GM12878 (cell line): ENCODE measurements at regions not wholly inside any gene's neighbourhood (a gene's known extent, or its start where the extent isn't known, plus 50 kb on each side); places are given as distances from the start of the nearest gene placed in this dataset.

ENCODE experiments used
- ATAC-seq: fragments of 200-7000 bp; cut with Tn5 transposase; 3 replicates; pipeline ENCODE4 v1.9.1; 2020; ENCODE audit warnings: mild to moderate bottlenecking, moderate library complexity
- BruUV-seq: library from RNA; stranded (reverse); fragments of 400-500 nt; replicated peaks from 2 replicates; lab custom pipeline; 2021; lab: Mats Ljungman, UMichigan
- CTCF ChIA-PET: fragments of 300-600 bp; sonication (Branson Sonifier 250); formaldehyde crosslinking; extraction: SDS; loops from one replicate; lab custom pipeline; 2021; ENCODE audit warnings: inconsistent platforms; lab: Yijun Ruan, JAX
- POLR2A ChIA-PET: fragments of 350-600 bp; formaldehyde crosslinking; extraction: SDS; loops from one replicate; lab custom pipeline; 2021; ENCODE audit warnings: inconsistent platforms; lab: Charles Lee
- RAD21 ChIA-PET: fragments of 300-600 bp; sonication (Branson Sonifier 250); formaldehyde crosslinking; loops from one replicate; lab custom pipeline; 2023; ENCODE audit warnings: antibody characterized with exemption; ENCODE audit not compliant: unreplicated experiment; lab: Charles Lee
- SMC1A ChIA-PET: fragments of 300-600 bp; sonication (Branson Sonifier 250); formaldehyde crosslinking; loops from one replicate; lab custom pipeline; 2023; ENCODE audit not compliant: unreplicated experiment, uncharacterized antibody; lab: Charles Lee
- DNase-seq: peaks from one replicate; pipeline ENCODE4 v3.0.0-alpha.2; 2011; ENCODE audit warnings: low read depth, low spot score
- FAIRE-seq: peaks from 3 replicates; lab custom pipeline; 2011; peaks lifted over from hg19 to GRCh38; lab: Jason Lieb, UNC
- H2AFZ ChIP-seq: 2 replicates; pipeline ENCODE4 v1.6.0; 2011; ENCODE audit warnings: low read depth, low read length, control low read depth; ENCODE audit not compliant: control insufficient read depth
- H3K27ac ChIP-seq: 2 replicates; pipeline ENCODE4 v1.5.1; 2011; ENCODE audit warnings: control low read depth; ENCODE audit not compliant: control insufficient read depth, insufficient read depth
- H3K27me3 ChIP-seq, 2 experiments: replicated peaks in 1 of 2; 2 replicates each; pipeline versions ENCODE4 v1.6.0 to v1.6.1; 2011; ENCODE audit warnings: low read length in 1 of 2; ENCODE audit not compliant: control insufficient read depth in 2 of 2, insufficient read depth in 2 of 2
- H3K36me3 ChIP-seq, 2 experiments: 2 replicates each; pipeline ENCODE4 v1.5.1; 2011; ENCODE audit warnings: low read length in 1 of 2; ENCODE audit not compliant: control insufficient read depth in 2 of 2, insufficient read depth in 2 of 2
- H3K4me1 ChIP-seq: 2 replicates; pipeline ENCODE4 v1.6.1; 2011; ENCODE audit warnings: mild to moderate bottlenecking, low read length, moderate library complexity, mixed read lengths; ENCODE audit not compliant: control insufficient read depth, insufficient read depth
- H3K4me2 ChIP-seq: 2 replicates; pipeline ENCODE4 v1.6.0; 2011; ENCODE audit warnings: control low read depth; ENCODE audit not compliant: control insufficient read depth, insufficient read depth
- H3K4me3 ChIP-seq: fragments of 200-600 bp; sonication (generic); 2 replicates; pipeline ENCODE4 v1.5.1; 2016
- H3K79me2 ChIP-seq: 2 replicates; pipeline ENCODE4 v1.6.0; 2011; ENCODE audit warnings: low read length; ENCODE audit not compliant: control insufficient read depth, insufficient read depth
- H3K9ac ChIP-seq: 2 replicates; pipeline ENCODE4 v1.8.0; 2011; ENCODE audit warnings: low read length, control low read depth, mixed read lengths; ENCODE audit not compliant: control insufficient read depth, insufficient read depth
- H3K9me3 ChIP-seq: replicated peaks from 3 replicates; pipeline ENCODE4 v1.5.1; 2011; ENCODE audit warnings: mild to moderate bottlenecking, low read length; ENCODE audit not compliant: control insufficient read depth, insufficient read depth
- H4K20me1 ChIP-seq: 2 replicates; pipeline ENCODE4 v1.6.0; 2011; ENCODE audit not compliant: control insufficient read depth, insufficient read depth
- ATF7 ChIP-seq: fragments of 450-650 bp; IDR thresholded peaks from 2 replicates; pipeline ENCODE4 v1.6.1; 2016; ENCODE audit warnings: low read depth, mild to moderate bottlenecking
- NFYA ChIP-seq: IDR thresholded peaks from 2 replicates; pipeline ENCODE4 v1.6.1; 2011; ENCODE audit warnings: low read depth, mild to moderate bottlenecking, low read length, improper control_type of control experiment, borderline replicate concordance
- NFYB ChIP-seq: IDR thresholded peaks from 2 replicates; pipeline ENCODE4 v1.6.1; 2011; ENCODE audit warnings: low read depth, mild to moderate bottlenecking, low read length, improper control_type of control experiment, moderate library complexity; ENCODE audit not compliant: insufficient read depth
- RAD21 ChIP-seq: IDR thresholded peaks from 2 replicates; pipeline ENCODE4 v1.6.1; 2011; ENCODE audit warnings: mild to moderate bottlenecking, low read depth, low read length, moderate library complexity; ENCODE audit not compliant: insufficient read depth
- SRF ChIP-seq, 2 experiments: IDR thresholded peaks; 2 replicates each; pipeline ENCODE4 v1.6.1; 2011; ENCODE audit warnings: low read depth in 2 of 2, low read length in 2 of 2, mild to moderate bottlenecking in 1 of 2, moderate library complexity in 1 of 2
- ZBTB33 ChIP-seq: fragments of 450-650 bp; IDR thresholded peaks from 2 replicates; pipeline ENCODE4 v1.6.1; 2017; ENCODE audit warnings: mild to moderate bottlenecking
- in situ Hi-C: fragments of 300-500 bp; cut with MboI; formaldehyde crosslinking; loops from 9 replicates; pipeline ENCODE4 v1.14.3; 2018; ENCODE audit warnings: mixed read lengths
- intact Hi-C: fragments of 100-400 bp; cut with micrococcal nuclease; formaldehyde crosslinking; loops from one replicate; pipeline ENCODE4 v1.14.2; 2022; ENCODE audit not compliant: unreplicated experiment
- TF ChIP-seq, protein P1 (sequence below): fragments of 450-650 bp; IDR thresholded peaks from 2 replicates; pipeline ENCODE4 v1.6.1; 2017; ENCODE audit warnings: antibody characterized with exemption, mild to moderate bottlenecking, moderate library complexity

- TF ChIP-seq ATF7 = no peak
Measured at GRCh38 chr6:137936798-137937197, 69.7 kb downstream of the TNFAIP3 start (continued).

DNA sequence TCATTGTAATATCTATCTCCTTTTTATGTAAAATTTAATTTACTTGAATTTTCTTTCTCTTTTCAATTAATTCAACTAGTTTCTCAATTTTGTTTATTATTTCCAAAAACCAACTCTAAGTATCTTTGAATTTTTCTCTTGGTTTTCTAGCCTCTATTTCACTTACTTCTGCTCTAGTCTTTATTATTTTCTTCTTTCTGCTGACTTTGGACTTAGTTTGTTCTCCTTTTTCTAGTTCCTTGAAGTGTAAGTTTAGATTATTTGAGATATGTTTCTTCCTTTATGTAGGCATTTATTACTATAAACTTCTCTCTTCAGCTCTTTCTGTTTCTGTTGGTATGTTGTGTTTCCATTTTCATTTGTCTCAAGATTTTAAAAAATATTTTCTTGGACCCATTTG, 70.8 kb downstream of the TNFAIP3 start:
- Histone ChIP-seq H3K4me3 (no peak overlapping the region), H3K79me2 (peaks cover 5% of the 10 kb centered on the region), H2AFZ (no peak overlapping the region), H4K20me1 (no peaks in the 10 kb centered on the region), H3K27ac (no peak overlapping the region), H3K9me3 (peaks cover 16% of the 10 kb centered on the region), H3K36me3 (no peaks in the 10 kb centered on the region), H3K4me2 (no peak overlapping the region), H3K4me1 (peaks cover 42% of the 10 kb centered on the region), H3K27me3 (no peaks in the 10 kb centered on the region), H3K9ac (no peak overlapping the region)
- SMC1A ChIA-PET = interaction anchor here (4.3 to 34.9 kb wide), 4 partner anchors 12 to 229 kb away, joined by 39 to 1237 read pairs (median 106); partner anchors contain the start of gene TNFAIP3
- FAIRE-seq (no peak), ATAC-seq (no peak), DNase-seq (no peak)
- CTCF ChIA-PET = interaction anchor here (0.6 to 6.8 kb wide), 4 partner anchors 14 to 66 kb away, joined by 3 to 71 read pairs (median 34); no protein-coding TSS in a partner anchor
- intact Hi-C loops = no loop called here
- POLR2A ChIA-PET = interaction anchor here (3.3 kb wide), 1 partner anchor 11 kb away, joined by 26 read pairs; no protein-coding TSS in a partner anchor
- RAD21 ChIA-PET = interaction anchor here (6.5 to 19.0 kb wide), 2 partner anchors 11 to 63 kb away, joined by 57 to 774 read pairs; partner anchors contain the start of gene TNFAIP3
- in situ Hi-C loops = no loop called here
- TF ChIP-seq ZBTB33 (no peak), SRF (IDR thresholded peaks at IDR 0.05; ENCODE audit: low read depth in 2 of 2, low read length in 2 of 2) (no peak), NFYB (no peak), NFYA (no peak), RAD21 (no peak)
- TF ChIP-seq, protein P1, sequence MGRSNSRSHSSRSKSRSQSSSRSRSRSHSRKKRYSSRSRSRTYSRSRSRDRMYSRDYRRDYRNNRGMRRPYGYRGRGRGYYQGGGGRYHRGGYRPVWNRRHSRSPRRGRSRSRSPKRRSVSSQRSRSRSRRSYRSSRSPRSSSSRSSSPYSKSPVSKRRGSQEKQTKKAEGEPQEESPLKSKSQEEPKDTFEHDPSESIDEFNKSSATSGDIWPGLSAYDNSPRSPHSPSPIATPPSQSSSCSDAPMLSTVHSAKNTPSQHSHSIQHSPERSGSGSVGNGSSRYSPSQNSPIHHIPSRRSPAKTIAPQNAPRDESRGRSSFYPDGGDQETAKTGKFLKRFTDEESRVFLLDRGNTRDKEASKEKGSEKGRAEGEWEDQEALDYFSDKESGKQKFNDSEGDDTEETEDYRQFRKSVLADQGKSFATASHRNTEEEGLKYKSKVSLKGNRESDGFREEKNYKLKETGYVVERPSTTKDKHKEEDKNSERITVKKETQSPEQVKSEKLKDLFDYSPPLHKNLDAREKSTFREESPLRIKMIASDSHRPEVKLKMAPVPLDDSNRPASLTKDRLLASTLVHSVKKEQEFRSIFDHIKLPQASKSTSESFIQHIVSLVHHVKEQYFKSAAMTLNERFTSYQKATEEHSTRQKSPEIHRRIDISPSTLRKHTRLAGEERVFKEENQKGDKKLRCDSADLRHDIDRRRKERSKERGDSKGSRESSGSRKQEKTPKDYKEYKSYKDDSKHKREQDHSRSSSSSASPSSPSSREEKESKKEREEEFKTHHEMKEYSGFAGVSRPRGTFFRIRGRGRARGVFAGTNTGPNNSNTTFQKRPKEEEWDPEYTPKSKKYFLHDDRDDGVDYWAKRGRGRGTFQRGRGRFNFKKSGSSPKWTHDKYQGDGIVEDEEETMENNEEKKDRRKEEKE = no peak
- no TSS peak for BruUV-seq
